Embryonic facial prominence (tissue), 1 donor: ENCODE measurements at regions not wholly inside any gene's neighbourhood (a gene's known extent, or its start where the extent isn't known, plus 50 kb on each side); places are given as distances from the start of the nearest gene placed in this dataset.
"Not testable (repeated sequence)": the region's sequence is repeated elsewhere in the genome, so short reads cannot be mapped to it uniquely, and the experiment has no call there.

Experiments used
- DNase-seq: peaks from one replicate; pipeline ENCODE4 v3.0.0-alpha.2; 2016; ENCODE audit errors: extremely low spot score

GRCh38 chr12:124070394-124071074, 97.5 kb downstream of the ZNF664 start:
- DNase-seq: not testable (repeated sequence)

- DNase-seq: no peak
Observed at GRCh38 chr12:124071075-124071443, 98.0 kb downstream of the ZNF664 start.

- DNase-seq: no peak
Observed at GRCh38 chr12:124073356-124074035, 100.5 kb downstream of the ZNF664 start.

- DNase-seq: no peak
Observed at GRCh38 chr12:124075841-124076240, 102.8 kb downstream of the ZNF664 start.

GRCh38 chr12:124077701-124078100, 104.7 kb downstream of the ZNF664 start:
- DNase-seq: no peak

GRCh38 chr12:124078800-124079199, 105.8 kb downstream of the ZNF664 start:
- DNase-seq: no peak

- no peak for DNase-seq
Observed at GRCh38 chr12:124080649-124081048, 107.6 kb downstream of the ZNF664 start.

GRCh38 chr12:124082012-124082411, 109.0 kb downstream of the ZNF664 start:
- DNase-seq: no peak

- no peak for DNase-seq
Observed at GRCh38 chr12:124082687-124083086, 109.7 kb downstream of the ZNF664 start.

GRCh38 chr12:124083708-124084107, 110.7 kb downstream of the ZNF664 start:
- DNase-seq: no peak

- no peak for DNase-seq
Observed at GRCh38 chr12:124085419-124086296, 112.6 kb downstream of the ZNF664 start.

GRCh38 chr12:124086299-124086898, 113.4 kb downstream of the ZNF664 start:
- no peak for DNase-seq

- peak; percentile 20 for DNase-seq
Observed at GRCh38 chr12:124087266-124088051, 114.4 kb downstream of the ZNF664 start.

GRCh38 chr12:124088217-124088907, 115.3 kb downstream of the ZNF664 start:
- no peak for DNase-seq

GRCh38 chr12:124089181-124089914, 116.3 kb downstream of the ZNF664 start:
- not testable (repeated sequence) for DNase-seq

GRCh38 chr12:124091835-124092234, 118.8 kb downstream of the ZNF664 start:
- no peak for DNase-seq

- not testable (repeated sequence) for DNase-seq
Observed at GRCh38 chr12:124092532-124092931, 119.5 kb downstream of the ZNF664 start.

GRCh38 chr12:124093297-124093696, 120.3 kb downstream of the ZNF664 start:
- no peak for DNase-seq

- no peak for DNase-seq
Observed at GRCh38 chr12:124094188-124094587, 121.2 kb downstream of the ZNF664 start.

- DNase-seq: no peak
Observed at GRCh38 chr12:124094733-124095132, 121.7 kb downstream of the ZNF664 start.
